ENCODE measurements at regions not wholly inside any gene's neighbourhood (a gene's known extent, or its start where the extent isn't known, plus 50 kb on each side); places are given as distances from the start of the nearest gene placed in this dataset.
"Not testable (repeated sequence)": the region's sequence is repeated elsewhere in the genome, so short reads cannot be mapped to it uniquely, and the experiment has no call there.

DNA sequence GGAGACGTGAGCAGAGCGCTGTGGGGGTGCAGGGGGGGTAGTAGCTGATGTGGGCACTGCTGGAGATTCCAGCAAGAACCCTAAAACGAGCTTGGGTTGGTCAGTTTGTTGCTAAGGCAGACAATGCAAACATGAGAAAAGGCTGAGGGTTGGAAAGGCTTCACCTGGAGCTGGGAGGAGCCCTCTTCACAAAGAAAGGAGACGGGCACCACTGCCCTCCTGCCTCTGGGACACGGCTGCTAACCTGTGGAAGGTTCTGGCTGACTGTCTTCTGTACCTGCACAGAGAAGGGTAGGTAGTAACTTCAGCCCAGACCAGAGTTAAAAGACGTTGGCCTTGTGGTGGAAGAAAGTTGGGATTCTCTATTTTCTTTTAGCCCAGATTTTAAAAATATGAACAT lies 108.7 kb downstream of the SUCLA2 start:
- no peak for FAIRE-seq
- DNase-seq (ENCODE audit: insufficient read length, low spot score), result no peak

DNA sequence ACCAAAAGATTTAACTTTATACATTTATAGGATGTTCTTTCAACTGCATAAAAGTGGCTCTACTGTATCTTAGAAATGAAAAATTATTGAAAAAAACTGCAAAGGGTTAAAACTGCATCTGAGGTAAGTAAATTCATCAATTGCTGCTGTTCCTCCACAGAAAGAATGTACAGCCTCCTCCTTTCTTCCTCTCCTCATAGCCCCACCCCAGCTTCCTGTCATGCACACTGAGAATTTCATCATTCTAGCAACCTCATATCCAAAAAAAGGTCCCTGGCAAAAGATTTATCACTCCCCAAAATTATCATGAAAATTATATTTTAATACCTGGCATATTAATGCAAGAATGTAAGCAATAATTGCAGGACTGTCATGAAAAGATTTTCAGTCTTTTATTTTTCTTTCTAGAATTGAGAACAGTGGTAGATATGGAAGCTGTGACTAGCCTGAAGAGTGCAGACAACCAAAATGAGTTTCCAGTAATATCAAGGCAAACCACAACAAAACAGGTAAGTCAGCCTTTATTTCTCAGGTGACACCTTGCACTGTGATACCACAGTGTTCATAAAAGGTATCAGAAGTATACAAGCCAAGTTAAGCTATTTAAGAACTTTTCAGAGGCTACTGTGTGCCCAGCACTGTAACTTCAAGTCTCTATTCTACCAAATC lies 110.8 kb downstream of the SUCLA2 start:
- no peak for DNase-seq (ENCODE audit: insufficient read length, low spot score)
- FAIRE-seq, result no peak

DNA sequence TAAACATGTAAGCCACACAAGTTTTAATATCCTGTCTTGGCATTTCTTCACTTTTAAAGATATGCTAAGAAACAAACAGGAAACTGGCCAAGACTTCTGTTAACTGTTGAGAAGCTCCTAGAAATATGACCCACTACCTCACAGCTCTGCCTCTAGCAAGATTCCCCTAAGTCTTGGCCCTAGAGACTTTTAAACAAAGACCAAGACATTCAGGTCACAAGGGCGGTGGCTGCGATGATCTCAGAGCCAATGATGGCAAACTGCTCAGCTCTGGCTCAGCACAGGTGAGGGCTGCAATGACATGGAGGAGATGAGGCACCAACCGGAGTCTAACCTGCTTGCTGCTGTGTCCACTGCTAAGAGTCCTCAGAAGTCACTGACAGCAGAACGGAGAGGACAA lies 114.8 kb downstream of the SUCLA2 start:
- FAIRE-seq (no peak), DNase-seq (ENCODE audit: insufficient read length, low spot score) (no peak)

DNA sequence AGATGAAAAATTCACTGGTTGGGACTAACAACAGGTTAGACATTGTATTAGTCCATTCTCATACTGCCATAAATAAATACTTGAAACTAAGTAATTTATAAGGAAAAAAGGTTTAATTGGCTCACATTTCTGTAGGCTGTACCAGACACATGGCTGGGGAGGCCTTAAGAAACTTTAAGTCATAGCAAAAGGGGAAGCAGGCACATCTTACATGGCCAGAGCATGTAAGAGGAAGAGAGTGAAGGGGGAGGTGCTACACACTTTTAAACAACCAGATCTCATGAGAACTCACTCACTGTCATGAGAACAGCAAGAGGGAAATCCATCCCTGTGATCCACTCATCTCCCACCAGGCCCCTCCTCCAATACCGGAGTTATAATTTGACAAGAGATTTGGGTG lies 125.9 kb downstream of the SUCLA2 start:
- no peak for FAIRE-seq
- no peak for DNase-seq (ENCODE audit: insufficient read length, low spot score)

DNA sequence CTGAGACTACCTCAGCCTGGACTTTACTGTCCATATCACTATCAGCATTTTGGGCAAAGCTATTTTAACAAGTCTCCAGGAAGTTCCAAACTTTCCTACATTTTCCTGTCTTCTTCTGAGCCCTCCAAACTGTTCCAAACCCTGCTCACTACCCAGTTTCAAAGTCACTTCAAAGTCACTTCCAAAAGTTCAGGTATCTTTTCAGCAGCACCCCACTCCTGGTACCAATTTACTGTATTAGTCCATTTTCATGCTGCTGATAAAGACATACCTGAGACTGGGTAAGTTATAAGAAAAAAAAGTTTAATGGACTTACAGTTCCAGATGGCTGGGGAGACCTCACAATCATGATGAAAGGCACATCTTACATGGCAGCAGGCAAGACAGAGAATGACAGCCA lies 127.1 kb downstream of the SUCLA2 start:
- FAIRE-seq; DNase-seq (ENCODE audit: insufficient read length, low spot score): not testable (repeated sequence)

DNA sequence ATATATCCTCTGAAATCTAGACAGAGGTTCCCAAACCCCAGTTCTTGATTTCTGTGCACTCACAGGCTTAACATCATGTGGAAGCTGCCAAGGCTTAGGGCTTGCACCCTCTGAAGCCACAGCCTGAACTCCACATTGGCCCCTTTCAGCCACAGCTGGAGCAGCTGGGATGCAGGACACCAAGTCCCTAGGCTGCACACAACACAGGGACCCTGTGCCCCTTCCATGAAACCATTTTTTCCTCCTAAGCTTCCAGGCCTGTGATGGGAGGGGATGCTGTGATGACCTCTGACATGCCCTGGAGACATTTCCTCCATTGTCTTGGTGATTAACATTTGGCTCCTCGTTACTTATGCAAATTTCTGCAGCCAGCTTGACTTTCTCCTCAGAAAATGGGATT lies 127.8 kb downstream of the SUCLA2 start:
- DNase-seq (ENCODE audit: insufficient read length, low spot score); FAIRE-seq: not testable (repeated sequence)

DNA sequence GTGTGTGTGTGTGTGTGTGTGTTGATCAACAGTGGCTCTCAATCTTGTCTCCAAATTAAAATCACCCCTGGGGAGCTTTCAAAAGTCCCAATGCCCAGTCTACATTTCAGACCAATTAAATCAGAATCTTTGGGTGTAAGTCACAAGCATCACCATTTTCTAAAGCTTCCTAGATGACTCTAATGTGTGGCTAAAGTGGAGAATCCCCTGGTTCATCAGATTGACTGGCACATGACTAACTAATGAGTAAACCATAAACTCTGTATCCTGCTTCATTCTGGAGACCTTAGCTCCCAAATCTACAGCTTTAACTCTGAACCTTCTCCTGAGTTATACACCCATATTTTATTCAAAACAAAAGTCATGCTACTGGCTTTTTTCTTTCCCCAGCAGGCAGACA lies 131.3 kb downstream of the SUCLA2 start:
- FAIRE-seq, result no peak
- DNase-seq (ENCODE audit: insufficient read length, low spot score), result no peak

DNA sequence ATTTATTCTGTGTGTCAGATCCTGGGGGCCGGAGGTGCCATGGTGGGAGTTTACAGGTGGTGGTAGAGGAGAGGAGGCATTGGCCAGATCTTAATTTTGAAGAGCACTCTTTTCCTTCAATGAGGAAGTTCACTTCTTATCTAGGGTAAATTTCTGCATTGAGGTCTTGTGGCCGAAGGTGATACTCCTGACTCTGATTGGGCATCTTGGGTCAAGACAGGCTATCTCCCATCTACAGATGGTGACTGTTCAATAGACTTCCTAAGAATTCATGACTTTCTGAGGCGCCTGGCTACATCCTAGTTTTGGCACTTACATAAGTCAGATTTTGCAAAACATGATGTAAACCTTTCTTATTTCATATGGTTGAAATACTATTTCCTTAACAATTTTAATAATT lies 135.2 kb downstream of the SUCLA2 start:
- no peak for DNase-seq (ENCODE audit: insufficient read length, low spot score)

DNA sequence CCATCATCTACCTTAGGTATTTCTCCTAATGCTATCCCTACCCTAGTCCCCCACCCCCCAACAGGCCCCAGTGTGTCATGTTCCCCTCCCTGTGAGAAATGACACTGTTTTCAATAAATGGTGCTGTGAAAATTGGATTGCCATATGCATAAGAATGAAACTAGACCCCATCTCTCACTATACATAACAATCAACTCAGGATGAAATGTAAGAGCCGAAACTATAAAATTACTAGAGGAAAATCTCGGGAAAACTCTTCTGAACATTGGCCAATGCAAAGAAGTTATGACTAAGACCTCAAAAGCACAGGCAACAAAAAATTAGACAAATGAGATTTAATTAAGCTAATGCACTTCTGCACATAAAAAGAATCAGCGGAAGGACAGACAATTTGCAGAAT lies 138.2 kb downstream of the SUCLA2 start:
- no peak for FAIRE-seq
- no peak for DNase-seq (ENCODE audit: insufficient read length, low spot score)

More for the DNA sequence above, 135.2 kb downstream of the SUCLA2 start:
- peak; percentile 58 for FAIRE-seq

DNA sequence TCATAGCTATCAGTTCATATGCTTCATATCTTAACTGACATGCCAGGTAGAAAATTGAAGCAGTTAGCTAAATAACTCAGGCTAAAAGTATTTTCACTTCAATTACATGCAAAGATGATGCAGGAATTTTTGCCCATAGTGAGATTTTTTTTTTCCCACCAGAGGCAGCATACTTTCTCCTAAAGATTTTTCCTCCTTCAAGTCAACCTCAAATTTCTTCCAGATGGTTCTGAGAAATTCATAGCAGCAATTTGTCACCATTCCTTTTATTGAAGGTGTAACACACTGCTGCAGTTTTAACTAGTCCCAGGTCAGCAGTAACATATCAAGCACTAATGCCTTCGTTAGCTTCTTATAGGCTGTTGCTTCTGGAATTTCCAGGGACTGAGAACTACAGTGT lies 141.9 kb downstream of the SUCLA2 start:
- FAIRE-seq (no peak), DNase-seq (ENCODE audit: insufficient read length, low spot score) (no peak)

DNA sequence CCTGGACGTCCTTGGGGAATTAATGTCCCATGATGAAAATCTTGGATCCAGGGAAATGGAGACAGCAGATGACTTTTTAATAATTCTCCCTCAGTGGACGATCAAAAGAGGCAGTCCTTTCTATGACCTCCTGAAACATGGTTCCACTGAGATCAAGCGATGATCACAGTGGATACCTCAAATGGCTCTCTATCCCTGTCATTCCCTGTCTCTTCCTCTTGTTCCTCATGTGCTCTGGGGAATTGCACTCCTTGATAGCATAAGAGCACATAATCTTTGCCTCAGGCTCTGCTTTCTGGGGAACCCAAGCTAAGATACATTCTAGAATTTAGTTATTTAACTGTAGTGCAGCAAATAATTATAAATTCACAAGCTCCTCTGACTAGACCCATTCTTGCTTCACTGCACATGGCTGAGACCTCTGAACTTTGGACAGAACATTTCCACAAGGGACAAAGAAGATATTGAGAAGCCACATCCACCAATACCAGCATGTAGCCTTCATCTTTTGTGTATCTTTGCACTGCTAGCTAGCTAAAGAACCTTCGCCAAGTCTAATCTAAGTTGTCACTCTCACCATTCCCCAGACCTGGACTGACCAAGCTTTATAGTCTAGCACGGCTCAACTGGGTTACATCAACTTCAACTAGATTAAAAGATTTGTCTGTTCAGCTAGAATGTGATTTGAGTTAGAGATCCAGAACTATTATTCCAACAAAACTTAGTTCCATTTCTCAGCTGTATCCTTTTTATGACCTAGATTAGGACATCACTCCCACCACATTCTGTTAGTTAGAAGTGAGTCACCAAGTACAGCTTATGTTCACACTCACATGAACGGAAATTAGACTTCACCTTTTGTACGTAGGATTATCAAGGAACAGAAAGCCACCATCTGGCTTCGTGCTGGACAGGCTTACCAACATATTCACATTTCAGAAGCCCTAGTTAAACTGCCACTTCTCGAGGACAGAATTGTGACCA lies 142.7 kb downstream of the SUCLA2 start:
- FAIRE-seq, result no peak
- DNase-seq (ENCODE audit: insufficient read length, low spot score), result no peak

DNA sequence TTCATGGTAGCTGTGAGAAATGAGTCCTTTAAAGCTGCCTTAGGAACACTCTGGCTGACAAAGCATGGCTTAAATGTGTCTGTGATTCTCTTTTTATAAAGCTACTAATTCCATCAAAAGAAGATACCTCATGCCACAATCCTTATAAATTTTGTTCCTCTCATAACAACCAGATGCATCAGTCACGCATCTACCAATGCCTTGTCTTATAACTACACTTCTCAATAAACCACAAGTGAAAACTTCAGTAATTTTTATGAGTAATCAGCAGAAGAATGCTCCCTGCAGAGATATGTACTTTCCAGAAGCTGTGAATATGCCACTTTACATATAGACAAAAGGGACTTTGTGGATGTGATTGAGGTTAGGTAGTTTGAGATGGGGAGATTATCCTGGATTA lies 147.8 kb downstream of the SUCLA2 start:
- FAIRE-seq (no peak), DNase-seq (ENCODE audit: insufficient read length, low spot score) (no peak)

DNA sequence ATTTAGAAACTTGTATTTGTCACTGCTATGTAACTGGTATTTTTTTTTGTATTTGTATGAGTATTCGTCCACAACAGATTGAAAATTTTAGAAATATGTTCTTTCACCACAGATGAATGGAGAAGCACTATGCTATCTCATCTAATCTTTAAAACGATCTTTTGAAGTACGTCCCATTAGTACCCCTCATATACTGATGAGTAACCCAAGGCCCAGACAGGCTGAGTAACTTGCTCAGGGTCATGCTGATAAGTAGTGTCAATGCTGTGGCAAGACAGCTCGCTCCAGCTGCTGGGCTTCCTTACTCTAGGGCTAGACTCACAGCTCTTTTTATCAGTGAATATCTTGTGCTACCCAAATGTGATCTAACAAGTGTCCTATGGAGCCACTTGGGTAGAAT lies 154.2 kb downstream of the SUCLA2 start:
- FAIRE-seq, result no peak
- no peak for DNase-seq (ENCODE audit: insufficient read length, low spot score)

DNA sequence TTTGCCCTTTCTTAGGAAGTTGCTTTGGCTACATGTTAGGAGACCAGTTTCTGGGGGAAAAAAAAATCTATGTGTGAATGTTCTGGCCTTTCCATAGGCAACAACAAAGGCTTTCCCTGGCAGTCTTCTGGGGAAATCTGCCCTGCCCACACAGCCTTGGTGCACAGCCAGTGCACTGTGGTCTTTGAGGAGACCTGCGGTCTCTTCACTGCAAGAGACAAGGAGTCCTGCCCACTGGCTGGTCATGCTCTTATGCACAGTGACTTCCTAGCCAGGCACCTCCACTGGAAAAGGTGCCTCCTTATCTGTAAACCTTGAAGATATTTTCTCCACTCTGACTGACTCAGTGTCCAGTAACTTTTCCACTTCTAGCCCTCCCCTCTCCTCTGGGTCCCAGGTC lies 155.1 kb downstream of the SUCLA2 start:
- DNase-seq (ENCODE audit: insufficient read length, low spot score), result no peak
- FAIRE-seq, result no peak

DNA sequence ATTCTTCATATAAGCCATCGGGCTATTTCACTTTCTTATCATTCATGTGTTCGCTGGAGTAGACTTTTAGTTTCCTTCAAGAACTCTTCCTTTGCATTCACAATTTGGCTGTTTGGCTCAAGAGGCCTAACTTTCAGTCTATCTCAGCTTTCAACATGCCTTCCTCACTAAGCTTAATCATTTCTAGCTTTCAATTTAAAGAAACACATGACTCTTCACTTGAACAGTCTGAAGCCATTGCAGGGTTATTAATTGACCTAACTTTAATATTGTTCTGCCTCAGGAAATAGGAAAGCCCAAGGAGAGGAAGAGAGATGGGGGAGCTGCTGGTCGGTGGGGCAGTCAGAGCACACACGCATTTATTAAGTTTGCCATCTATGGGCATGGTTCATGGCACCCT lies 158.1 kb downstream of the SUCLA2 start:
- DNase-seq (ENCODE audit: insufficient read length, low spot score) (no peak), FAIRE-seq (peak; percentile 76)

DNA sequence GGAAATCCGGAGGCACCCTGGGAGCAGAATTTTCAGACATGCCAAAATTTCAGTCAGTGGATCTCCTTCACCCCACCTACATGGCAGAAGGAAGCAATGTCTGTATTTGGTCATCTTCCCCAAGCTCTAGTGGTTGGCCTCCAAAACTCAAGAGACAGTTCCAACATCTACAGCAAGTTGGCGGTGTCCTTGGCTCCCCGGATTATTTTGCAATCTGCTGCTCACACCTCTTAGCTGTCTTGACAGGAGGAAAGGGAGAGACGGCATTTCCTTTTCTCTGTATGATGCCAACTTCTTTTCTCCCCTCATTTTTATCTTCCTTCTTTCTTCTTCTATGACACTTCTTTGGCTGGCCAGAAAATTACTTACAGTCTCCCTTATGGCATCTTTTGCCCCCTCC lies 159.9 kb downstream of the SUCLA2 start:
- FAIRE-seq, result no peak

DNA sequence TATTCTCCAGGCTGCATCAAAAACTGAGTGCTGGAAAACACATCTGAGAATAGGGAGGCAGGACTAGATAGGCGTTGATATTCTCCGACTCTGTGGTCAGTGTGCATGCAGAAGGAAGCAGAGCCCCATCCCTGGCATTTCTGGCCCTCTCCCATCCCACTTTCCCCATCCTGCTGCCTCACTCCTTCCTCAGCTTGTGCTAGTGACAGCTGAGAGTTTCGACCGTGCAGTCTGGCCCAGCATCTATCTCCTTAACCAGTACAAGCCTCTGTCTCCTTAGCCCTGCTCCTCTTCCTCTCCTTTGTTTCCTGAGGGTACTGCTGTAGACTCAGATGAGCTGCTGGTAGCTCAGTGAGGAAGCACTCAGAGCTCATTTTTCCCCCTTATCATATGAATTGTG lies 163.2 kb downstream of the SUCLA2 start:
- FAIRE-seq (no peak), DNase-seq (ENCODE audit: insufficient read length, low spot score) (no peak)

More for the DNA sequence above, 159.9 kb downstream of the SUCLA2 start:
- no peak for DNase-seq (ENCODE audit: insufficient read length, low spot score)

DNA sequence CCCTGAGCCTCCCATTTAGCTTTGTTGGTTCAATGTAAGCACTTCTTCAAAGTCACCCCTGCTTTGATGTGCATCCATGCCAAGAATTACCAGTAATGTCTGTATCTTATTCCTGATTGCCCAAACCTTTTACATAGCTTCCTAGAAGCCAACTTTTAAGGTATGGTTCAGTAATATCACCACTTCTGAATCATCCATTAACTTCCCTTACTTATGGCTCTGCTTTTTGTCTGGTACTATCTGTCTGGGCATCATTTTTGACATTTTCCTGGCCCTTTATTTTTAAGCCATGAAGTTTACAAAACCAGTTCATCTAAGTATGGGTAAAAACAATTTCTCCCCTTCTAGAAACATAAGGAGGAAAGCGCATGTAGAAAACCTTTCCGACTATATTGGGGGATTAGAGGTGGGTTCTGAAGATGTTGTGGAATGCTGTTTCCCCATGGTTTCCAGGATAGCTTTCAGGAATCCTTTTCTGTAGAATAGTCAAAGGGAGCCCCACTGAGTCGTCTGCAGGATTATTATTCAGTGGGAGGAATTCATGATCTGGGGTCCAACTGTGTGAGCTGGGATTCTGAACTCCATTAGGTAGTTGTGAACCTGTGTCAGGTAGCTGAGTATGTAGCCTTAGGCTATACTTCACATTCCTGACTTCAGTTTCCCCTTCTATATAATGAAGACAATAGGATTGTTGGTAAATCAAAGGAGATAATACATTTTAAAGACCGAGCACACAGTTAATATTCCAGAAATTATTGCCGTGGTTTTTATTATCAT lies 163.8 kb downstream of the SUCLA2 start:
- FAIRE-seq (no peak), DNase-seq (ENCODE audit: insufficient read length, low spot score) (no peak)

DNA sequence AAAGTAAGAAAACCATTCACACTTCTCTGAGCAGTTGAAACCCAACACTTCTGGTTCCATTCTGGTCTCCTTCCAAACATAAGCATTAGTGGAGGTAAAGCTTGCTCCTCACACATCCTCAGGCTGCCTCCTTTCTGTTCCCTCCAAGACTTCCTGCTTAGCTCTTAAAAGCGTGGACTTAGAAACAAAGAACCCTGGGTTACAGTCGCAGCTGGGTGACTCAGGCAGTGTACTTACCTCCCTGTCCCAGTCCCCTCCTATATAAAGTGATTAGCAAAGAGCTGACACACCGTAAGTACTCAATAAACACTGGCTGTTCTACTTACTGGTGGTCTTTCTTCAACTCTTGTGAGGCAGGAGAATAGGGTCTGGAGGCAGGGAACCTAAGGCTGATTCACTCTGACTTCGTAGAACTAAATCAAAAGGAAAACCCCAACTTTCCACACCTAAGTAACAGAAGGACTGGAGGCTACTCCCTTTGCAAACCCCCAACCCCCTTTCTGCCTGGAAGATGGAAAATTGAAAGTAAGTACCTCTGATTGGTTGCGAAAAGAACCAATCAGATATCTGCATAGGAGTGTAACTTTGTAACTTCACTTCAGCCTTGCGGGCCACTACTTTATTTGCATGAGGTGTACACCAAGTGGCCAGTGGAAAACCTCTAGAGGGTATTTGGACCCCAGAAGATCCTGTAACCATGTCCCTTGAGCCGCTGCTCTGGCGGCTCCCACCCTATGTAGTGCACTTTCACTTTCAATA lies 165.4 kb downstream of the SUCLA2 start:
- DNase-seq (ENCODE audit: insufficient read length, low spot score) (no peak), FAIRE-seq (no peak)

DNA sequence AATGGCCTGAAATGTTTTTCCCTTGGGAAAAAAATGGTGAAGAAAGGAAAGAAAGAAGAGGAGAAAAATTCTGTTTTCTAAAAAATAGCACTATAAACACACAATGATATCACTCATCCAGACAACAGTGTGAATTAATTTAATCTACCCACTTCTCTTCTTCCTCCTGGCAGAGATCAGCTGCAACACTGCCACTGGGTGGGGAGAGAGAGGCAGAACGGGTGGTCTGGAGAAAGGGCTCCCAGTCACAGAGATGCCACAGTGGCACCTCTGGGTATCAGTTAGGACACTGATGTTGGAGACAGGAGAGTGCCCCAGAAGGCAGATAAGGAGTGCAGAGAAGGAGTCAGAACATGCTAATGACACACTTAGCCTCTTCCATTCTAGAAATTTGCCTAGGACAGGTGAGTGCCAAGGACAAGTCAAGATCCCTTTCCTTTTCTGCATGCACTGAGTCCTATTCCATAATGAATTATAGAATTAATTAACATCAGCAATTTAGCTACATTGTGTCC lies 168.6 kb downstream of the SUCLA2 start:
- FAIRE-seq (no peak), DNase-seq (ENCODE audit: insufficient read length, low spot score) (no peak)
